NCI-H146 treated with DMSO at 0.1 percent for 48 hours (cell line): ENCODE measurements at regions not wholly inside any gene's neighbourhood (a gene's known extent, or its start where the extent isn't known, plus 50 kb on each side); places are given as distances from the start of the nearest gene placed in this dataset.
"Not testable (repeated sequence)": the region's sequence is repeated elsewhere in the genome, so short reads cannot be mapped to it uniquely, and the experiment has no call there.

Experiments used
- DNase-seq: peaks from one replicate; lab custom pipeline; 2025; ENCODE audit not compliant: unreplicated experiment; lab: John Stamatoyannopoulos, UW

DNA sequence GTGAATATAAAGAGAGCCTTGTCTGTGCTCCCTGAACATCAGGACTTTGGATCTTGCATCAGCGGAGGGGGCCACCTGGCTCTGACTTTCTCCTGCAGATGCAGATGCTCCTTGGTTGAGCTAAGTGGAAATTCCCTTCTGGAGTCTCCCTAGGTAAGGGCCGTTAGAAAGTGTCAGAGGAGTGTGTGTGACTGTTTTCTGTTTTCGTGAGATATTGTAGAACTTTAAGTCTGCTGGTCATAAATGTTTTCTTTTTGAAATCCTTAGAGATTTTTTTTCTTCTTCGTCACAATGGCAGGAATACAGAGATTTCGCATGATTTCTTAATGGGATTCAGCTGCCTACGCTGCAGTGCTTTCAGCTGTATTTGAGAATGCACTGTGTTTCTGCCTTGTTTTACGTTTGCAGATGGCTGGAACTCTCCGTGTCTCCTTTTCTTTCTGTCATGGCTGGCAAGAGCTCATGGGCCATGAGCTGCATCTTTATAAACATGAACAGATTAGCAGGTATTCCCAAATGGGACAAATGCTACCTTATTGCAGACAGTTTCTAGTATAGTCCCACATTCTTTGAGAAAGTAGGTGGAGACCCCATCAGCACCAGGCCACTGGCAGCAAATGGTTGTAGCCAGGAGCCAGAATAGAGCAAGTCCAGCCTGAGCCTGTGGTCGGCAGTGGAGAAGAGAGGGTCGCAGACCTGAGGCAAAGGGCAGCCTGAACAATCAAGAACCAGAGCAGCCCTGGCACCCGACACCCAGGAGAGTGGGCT lies 76.2 kb upstream of the FRMD6 start:
- no peak for DNase-seq

DNA sequence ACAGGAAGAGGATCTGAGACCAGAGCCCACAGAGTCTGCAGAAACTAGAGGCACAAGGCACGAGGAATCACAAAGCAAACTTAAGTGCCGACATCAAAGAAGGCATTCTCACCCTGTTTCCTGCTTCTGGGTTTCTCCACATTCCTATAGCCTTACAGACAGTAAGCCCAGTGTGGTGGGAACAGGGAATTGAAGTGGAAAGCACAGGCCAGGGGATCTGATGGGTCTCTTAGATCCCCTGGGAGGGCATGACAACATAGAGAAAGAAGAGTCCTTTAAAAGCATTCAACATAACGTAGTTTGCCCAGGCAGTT lies 75.6 kb upstream of the FRMD6 start:
- no peak for DNase-seq

DNA sequence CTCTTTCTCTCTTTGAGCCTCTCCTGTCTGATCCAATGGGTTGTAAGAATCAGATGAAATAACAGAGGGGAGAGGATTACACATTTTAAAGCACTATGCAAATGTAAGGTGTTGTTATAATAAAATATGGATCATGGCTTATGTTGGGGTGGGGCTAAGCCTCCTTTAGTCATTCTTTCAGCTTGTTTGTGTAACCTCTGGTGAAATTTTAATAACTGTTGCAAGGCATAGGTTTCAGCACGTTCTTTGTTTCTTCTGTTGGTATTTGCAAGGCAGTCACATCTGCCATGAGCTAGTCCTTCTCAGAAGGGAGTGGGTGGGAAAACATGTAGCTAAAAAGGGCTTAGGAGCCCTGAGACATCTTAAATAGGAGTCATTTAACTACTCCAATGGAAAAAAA lies 74.8 kb upstream of the FRMD6 start:
- DNase-seq = no peak

DNA sequence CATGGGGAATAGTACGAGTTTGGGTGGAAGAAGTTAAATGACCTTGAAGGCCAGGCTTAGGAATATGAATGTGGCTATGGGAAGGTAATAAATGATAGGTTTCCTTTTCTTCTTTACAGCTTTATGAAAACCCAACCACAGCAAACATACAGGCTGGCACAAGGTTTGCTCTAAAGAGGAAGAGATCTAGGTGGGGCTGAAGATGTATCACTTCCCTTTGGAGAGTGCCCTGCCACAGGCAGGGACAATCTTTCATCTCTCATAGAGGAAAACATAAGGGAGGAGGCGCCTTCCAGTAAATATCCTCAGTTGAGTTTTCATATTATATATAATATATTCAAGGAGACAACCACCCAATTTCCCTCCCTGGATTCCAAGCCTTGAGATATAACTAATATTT lies 72.9 kb upstream of the FRMD6 start:
- no peak for DNase-seq

DNA sequence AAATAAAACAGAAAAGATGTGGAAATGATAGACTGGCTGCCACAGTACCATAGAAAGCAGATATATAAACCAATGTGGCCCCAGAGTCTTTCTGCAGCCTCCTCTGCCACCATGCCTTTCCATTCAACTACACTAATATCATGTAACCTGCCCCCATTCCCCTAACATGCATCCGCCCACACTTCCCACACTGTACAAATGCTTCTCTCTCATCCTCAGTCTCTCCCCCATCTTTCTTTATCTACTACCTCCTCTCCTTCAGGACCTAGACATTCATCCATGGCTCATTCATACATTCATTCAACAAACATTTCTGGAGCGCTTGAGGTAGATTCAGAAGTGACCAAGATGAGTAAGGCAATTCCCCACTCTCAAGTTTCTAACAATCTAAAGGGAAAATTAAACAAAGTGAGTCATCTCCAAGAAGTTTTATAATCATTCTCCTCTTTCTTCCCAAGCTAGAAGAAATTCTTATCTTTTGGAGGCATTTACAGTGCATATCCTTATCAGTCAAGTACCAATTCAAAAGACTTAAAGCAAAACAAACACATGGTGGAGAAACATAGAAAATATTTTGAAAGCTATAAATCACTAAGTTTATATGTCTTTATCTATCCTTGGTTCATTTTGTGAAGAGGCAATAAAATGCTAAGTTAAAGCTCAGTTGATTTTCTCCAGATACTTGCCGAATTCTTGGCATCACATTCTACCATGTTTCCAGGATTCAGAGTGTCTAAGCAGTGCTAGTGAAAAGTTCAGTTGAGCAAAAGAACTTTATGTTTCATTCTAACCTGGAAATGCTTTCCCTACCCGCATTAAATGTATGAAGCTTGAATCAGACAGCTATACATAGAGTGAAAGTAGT lies 70.5 kb upstream of the FRMD6 start:
- DNase-seq = no peak

DNA sequence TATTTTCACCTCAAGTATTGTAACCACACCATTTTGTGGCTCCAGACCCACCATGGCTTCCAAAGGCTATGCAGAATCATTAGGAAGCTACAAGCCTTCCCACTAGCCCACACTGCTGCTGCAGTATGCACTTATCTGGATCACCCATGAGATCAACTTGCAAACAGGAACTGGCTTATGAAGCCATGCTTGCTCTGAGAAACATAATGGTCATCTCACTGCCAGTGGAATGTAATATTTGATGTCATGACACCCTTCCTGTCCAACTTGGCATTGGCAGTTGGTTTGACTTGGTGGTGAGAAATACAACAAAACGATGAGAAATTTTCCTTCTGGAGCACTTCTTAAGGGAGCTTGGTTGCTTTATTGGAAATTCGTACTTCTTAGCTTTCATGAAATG lies 69.3 kb upstream of the FRMD6 start:
- no peak for DNase-seq

DNA sequence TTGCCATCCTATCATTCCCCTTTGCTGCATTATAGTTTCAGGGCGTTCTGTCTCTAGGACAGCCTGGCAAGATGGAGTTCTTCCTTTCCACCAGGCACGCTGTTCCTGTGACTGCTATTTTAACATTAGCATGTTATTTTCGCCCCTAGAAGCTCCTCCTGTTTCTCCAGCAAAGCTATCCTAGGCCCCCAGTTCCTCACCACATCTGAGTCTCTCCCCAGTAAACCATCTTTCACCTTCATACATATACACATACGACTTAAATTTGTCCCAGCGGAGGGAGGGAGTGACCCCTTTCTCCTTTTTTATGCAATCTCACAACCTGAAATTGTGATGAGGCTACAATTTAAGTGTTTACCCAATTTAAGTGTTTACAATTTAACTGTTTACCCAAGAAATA lies 66.7 kb upstream of the FRMD6 start:
- DNase-seq = no peak

DNA sequence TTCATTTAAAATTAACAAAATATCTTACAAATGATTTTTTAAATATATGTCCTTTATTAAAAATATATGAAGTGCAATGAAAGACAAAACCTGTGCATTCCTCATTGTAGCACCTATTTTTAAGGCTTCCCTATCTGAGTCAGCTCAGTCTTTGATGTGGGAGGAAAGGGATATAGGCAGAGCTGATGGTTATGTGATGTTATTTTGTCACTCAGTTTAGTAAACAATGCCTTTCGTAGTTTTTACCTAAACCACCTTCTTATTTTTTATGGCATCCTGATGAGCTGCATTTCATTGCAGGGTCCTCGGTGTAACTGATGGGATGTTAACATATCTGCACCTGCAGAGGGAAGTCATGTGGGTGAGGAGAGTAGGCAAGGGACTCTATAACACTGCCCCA lies 58.9 kb upstream of the FRMD6 start:
- no peak for DNase-seq

DNA sequence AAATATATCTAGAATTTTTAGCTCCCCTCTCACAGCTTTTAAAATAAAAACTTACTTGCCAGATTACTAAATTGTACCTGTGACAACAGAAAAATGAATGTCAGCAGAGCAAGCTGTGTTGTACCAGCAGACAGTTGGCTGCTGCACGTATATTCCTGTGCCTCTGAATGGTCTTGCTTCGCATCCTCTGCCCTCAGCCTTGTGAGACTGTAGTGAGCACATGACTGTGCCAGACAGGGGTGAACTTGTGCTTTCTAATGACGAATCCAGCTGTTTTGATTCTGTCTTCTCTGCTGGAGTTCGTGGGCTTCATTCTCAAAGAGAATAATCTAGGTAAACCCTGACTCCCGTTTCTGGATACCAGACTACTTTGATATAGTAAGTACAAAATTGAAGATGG lies 58.3 kb upstream of the FRMD6 start:
- DNase-seq = no peak

DNA sequence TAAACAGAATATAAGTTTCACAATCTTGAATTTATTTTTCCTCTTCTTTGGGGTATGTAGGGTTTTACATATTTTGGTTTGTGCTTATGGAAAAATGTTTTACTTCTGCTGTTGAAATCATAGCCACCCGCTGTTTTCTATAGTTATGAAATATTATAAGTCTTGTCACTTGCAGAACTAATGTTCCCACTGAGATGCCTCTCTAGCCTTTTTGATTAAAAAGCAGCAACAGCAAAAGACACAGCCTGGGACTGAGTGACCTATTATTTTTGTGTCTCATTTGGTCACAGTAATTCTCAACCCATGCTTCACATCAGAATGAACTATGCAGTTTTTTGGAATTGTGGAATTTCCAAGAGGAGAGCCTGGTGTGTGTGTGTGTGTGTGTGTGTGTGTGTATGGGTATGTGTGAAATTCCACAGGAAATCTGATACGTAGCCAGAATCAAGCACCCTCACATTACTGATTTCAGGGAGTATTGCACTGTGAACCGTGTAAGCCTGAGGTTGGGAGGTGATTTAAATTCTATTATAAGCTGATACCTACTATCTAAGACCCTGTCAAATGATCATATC lies 55.7 kb upstream of the FRMD6 start:
- DNase-seq = no peak

DNA sequence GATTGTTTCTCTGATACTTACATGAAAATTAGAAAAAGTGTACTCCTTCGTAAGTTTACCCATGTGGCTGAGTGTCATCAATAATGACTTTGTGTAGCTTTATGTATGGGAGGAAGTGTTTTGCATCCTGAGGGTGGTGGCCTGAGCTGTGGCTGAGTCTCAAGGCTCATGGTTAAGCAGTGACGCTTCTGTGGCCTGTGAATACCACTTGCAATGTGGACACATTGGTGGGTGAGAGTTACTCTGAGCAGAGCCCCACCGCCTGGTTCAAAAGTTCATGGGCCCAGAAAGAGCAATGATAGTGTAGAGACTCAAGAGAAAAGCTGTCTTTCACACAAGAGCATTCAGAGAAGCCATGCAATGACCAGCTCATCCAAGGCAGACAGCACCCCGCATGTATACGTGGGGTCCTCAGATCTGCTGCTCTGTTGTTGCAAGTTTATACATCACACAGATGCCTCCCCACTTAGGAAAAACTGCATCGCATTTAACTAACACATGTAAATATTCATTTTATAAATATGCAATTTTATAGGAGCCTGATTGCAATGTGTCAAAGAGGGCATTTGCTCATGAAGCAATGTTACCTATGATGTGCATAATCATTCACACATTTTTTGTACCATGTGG lies 55.1 kb upstream of the FRMD6 start:
- DNase-seq = no peak

DNA sequence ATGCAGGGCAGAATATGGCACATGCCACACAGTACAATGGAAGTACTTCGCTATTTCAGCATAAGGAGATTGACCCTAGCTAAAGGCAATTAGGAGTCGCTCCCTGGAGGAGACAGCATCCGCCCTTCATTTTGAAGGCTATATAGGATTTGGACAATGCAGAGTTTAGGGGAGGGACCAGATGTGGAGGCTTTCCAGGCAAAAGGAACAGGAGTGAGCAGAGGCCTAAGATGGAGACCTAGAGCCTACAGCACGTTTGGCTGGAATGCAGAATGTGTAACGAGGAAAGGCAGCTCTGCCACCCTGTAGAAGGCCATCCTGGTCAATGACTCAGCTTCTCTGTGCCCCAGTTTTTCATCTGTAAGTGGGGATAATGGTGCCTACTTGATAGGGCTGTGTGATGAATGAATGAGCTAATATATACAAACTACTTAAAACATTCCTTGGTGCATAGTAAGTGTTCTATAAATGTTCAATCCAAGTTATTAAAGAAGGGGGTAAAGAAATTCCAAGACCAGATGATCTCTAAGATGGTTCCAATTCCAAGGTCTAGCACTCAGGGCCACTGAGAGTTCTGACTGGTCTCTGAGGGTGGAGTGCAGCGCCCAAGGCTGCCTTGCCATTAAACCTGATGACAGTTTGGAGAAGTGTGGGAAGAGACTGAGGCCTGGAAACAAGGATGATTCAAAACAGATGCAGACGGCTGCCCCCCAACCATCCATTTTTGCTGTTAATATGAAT lies 54.3 kb upstream of the FRMD6 start:
- DNase-seq = no peak

DNA sequence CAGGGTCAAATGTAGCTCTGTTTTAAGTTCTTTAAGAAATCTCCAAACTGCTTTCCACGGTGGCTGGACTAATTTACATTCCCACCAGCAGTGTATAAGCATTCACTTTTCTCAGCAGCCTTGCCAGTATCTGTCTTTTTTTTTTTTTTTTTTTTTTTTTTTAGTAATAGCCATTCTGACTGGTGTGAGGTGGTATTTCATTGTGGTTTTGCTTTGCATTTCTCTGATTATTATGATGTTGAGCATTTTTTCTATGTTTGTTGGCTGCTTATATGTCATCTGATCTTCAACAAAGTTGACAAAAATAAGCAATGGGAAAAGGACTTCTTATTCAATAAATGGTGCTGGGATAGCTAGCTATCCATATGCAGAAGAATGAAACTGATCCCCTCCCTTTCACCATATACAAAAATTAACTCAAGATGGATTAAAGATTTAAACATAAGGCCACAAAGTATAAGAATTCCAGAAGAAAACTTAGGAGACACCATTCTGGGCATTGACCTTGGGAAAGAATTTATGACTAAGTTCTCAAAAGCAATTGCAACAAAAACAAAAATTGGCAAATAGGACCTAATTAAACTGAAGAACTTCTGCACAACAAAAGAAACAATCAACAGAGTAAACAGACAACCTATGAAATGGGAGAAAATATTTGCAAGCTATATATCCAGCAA lies 52.6 kb upstream of the FRMD6 start:
- DNase-seq = not testable (repeated sequence)

DNA sequence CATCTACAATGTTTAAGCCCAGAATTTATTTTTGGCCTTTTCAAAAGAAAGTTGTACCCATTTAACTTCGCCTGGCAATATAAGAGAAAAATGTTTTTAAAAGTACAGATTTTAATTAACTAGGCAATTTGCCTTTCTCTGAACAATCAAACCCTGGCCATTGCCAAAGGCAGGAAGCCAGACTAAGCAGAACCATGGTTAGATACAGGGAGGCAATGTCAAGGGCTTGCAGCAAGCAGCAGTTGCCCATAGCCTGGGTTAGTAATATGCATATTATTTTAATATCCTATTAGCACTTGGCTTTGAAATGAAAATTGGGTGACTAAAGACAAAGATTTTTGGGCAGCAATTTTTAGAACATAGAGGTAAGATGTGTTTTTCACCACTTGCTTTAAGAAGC lies 51.1 kb upstream of the FRMD6 start:
- DNase-seq = no peak
